ENCODE measurements at regions not wholly inside any gene's neighbourhood (a gene's known extent, or its start where the extent isn't known, plus 50 kb on each side); places are given as distances from the start of the nearest gene placed in this dataset.

DNA sequence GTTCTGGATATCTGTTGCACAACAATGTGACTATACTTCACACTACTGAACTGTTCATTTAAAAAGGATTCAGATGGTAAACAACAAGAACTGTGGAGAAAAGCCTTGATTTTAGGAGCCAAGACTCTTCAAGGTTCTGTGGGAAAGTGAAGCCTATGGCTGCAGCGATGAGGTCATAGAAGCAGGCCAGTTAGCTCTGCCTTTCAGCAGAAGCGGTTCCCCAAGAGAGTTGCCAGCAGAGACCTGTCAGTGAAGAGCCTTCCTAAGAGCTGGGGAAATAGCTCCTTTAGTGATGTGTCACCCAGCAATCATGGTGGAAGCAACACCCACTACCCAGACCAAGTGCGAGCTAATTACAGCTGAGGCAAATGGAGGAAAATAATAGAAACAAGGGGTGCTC is 346.5 kb upstream of the ETAA1 start:
- no peak for DNase-seq (ENCODE audit: low spot score)
- Mint-ChIP-seq H3K27me3 (ENCODE audit: unreplicated experiment) (no peaks in the 10 kb centered on the region), H3K9me3 (ENCODE audit: unreplicated experiment) (no peaks in the 10 kb centered on the region), H3K4me3 (ENCODE audit: unreplicated experiment) (no peak overlapping the region), H3K4me1 (ENCODE audit: unreplicated experiment) (no peaks in the 10 kb centered on the region), H3K36me3 (ENCODE audit: low read depth, unreplicated experiment) (no peaks in the 10 kb centered on the region), H3K27ac (ENCODE audit: unreplicated experiment) (no peak overlapping the region)
- TF ChIP-seq, protein P1, sequence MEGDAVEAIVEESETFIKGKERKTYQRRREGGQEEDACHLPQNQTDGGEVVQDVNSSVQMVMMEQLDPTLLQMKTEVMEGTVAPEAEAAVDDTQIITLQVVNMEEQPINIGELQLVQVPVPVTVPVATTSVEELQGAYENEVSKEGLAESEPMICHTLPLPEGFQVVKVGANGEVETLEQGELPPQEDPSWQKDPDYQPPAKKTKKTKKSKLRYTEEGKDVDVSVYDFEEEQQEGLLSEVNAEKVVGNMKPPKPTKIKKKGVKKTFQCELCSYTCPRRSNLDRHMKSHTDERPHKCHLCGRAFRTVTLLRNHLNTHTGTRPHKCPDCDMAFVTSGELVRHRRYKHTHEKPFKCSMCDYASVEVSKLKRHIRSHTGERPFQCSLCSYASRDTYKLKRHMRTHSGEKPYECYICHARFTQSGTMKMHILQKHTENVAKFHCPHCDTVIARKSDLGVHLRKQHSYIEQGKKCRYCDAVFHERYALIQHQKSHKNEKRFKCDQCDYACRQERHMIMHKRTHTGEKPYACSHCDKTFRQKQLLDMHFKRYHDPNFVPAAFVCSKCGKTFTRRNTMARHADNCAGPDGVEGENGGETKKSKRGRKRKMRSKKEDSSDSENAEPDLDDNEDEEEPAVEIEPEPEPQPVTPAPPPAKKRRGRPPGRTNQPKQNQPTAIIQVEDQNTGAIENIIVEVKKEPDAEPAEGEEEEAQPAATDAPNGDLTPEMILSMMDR (IDR thresholded peaks at IDR 0.05; ENCODE audit: unreplicated experiment): no peak

DNA sequence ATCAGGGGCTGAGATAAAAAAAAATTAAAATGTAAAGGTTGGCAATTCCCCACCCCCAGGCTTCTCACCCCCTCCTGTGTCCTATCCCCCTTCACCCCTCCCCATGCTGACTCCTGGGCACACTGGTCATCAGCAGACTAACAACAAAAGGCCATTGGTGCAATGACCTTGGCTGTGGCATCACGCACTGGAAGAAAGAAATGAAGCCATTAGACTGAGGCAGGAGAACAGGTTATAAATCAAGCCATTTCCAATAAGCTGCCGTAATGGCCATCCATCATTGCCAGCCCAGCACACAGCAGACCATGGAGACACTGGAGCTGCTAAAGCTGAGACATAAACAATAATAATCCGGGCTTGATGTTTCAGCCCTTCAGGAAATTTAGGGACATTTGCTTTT is 342.4 kb upstream of the ETAA1 start:
- Mint-ChIP-seq H3K36me3 (ENCODE audit: low read depth, unreplicated experiment) (no peaks in the 10 kb centered on the region), H3K27ac (ENCODE audit: unreplicated experiment) (no peak overlapping the region), H3K9me3 (ENCODE audit: unreplicated experiment) (no peaks in the 10 kb centered on the region), H3K4me3 (ENCODE audit: unreplicated experiment) (no peak overlapping the region), H3K4me1 (ENCODE audit: unreplicated experiment) (no peaks in the 10 kb centered on the region), H3K27me3 (ENCODE audit: unreplicated experiment) (no peaks in the 10 kb centered on the region)
- TF ChIP-seq, protein P1 (IDR thresholded peaks at IDR 0.05; ENCODE audit: unreplicated experiment): no peak
- DNase-seq (ENCODE audit: low spot score): no peak

DNA sequence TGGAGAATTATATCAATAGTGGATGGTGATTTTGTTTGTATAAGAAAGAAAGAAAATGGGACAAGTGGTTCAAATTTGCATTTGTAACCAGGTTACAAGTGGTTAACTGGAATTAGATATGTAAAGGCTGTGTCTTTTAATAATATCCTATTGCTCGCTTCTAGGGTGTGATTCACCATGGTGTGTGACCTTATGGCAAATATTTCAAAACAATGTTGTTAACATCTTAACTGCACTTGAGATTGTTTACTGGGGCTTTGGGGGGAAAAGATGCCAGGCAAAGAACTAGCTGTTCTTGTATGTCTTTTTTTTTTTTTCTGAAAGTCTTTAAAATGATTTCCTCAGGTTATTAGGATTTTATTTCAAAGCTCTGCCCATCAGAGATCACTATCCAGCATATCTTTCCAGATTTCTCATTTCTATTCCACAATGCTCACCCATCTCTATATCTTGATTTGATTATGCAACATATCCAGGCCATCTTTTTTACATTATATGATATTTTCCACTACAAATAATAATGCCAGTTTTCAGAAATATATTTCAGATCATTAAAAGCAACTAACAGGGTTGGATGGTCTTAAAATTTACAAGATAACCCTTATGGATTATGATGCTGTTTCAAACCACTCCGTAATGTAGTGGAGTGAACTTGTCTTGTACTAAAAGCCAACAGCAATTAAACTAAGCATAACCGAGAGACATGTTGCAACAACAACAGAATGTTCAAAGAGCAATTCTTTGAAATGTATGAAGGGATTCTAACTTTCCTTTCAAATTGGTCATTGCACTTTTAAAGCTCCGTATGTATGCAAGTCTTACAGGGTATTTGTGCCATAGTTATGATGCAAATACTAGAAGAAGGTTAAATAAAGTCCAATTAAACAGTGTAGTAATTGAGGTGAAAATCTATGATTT is 341.5 kb upstream of the ETAA1 start:
- H3K36me3 Mint-ChIP-seq (ENCODE audit: low read depth, unreplicated experiment): no peaks in the 10 kb centered on the region
- no peaks in the 10 kb centered on the region for H3K4me1 Mint-ChIP-seq (ENCODE audit: unreplicated experiment)
- DNase-seq (ENCODE audit: low spot score): no peak
- no peaks in the 10 kb centered on the region for H3K27me3 Mint-ChIP-seq (ENCODE audit: unreplicated experiment)
- H3K4me3 Mint-ChIP-seq (ENCODE audit: unreplicated experiment): no peak overlapping the region
- no peak overlapping the region for H3K27ac Mint-ChIP-seq (ENCODE audit: unreplicated experiment)
- H3K9me3 Mint-ChIP-seq (ENCODE audit: unreplicated experiment): no peaks in the 10 kb centered on the region
- TF ChIP-seq, protein P1 (IDR thresholded peaks at IDR 0.05; ENCODE audit: unreplicated experiment): no peak

DNA sequence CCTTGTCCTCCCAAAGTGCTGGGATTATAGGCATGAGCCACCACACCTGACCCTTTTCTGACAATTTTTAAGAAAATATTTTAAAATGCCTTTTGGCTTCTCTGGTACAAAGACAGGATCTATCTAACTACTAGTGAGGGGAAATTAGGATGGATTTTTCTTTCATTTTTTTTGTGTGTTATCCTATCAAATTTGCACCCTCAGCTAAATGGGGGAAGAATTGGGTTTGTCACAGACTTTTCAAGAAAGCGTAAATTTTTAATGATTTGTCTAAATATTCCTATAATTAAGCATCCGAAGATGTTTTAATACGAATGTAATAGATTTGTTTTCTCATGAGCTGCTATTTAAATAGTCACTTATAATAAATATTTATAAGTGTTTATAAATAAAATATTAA is 340.0 kb upstream of the ETAA1 start:
- Mint-ChIP-seq H3K27me3 (ENCODE audit: unreplicated experiment) (no peaks in the 10 kb centered on the region), H3K27ac (ENCODE audit: unreplicated experiment) (no peak overlapping the region), H3K9me3 (ENCODE audit: unreplicated experiment) (no peaks in the 10 kb centered on the region), H3K4me1 (ENCODE audit: unreplicated experiment) (no peaks in the 10 kb centered on the region), H3K4me3 (ENCODE audit: unreplicated experiment) (no peak overlapping the region), H3K36me3 (ENCODE audit: low read depth, unreplicated experiment) (no peaks in the 10 kb centered on the region)
- DNase-seq (ENCODE audit: low spot score): no peak
- TF ChIP-seq, protein P1 (IDR thresholded peaks at IDR 0.05; ENCODE audit: unreplicated experiment): no peak

All from endothelial cell (in vitro differentiated cells).